A673 (cell line): ENCODE measurements at regions not wholly inside any gene's neighbourhood (a gene's known extent, or its start where the extent isn't known, plus 50 kb on each side); places are given as distances from the start of the nearest gene placed in this dataset.

ENCODE experiments used
- BruUV-seq: library from RNA; stranded (reverse); fragments of 400-500 nt; replicated peaks from 2 replicates; lab custom pipeline; 2021; lab: Mats Ljungman, UMichigan
- CTCF ChIA-PET: fragments of 300-600 bp; sonication (Branson Sonifier 250); formaldehyde crosslinking; loops from one replicate; lab custom pipeline; 2022; ENCODE audit warnings: antibody characterized with exemption; lab: Charles Lee
- POLR2A ChIA-PET: fragments of 300-600 bp; sonication (Branson Sonifier 250); formaldehyde crosslinking; loops from one replicate; lab custom pipeline; 2022; ENCODE audit warnings: antibody characterized with exemption; ENCODE audit not compliant: low non-redundant PET; lab: Charles Lee
- DNase-seq: peaks from one replicate; pipeline ENCODE4 v3.0.0-alpha.2; 2015; ENCODE audit warnings: low spot score
- H3K27ac ChIP-seq: fragments of 200-600 bp; sonication (generic); 2 replicates; pipeline ENCODE4 v1.5.1; 2016; ENCODE audit warnings: mixed run types, low read depth, mild to moderate bottlenecking, mixed read lengths, antibody characterized with exemption, low read length; ENCODE audit not compliant: poor library complexity, severe bottlenecking
- H3K27me3 ChIP-seq: fragments of 200-600 bp; sonication (generic); replicated peaks from 2 replicates; pipeline ENCODE4 v1.6.1; 2017; ENCODE audit warnings: mixed run types, low read depth, mild to moderate bottlenecking, mixed read lengths, antibody characterized with exemption, low read length; ENCODE audit not compliant: insufficient read depth, poor library complexity
- H3K36me3 ChIP-seq: fragments of 200-600 bp; sonication (generic); 2 replicates; pipeline ENCODE4 v1.6.1; 2016; ENCODE audit warnings: mixed run types, mild to moderate bottlenecking, mixed read lengths, antibody characterized with exemption, low read length; ENCODE audit not compliant: insufficient read depth, poor library complexity, severe bottlenecking
- H3K4me1 ChIP-seq: fragments of 200-600 bp; sonication (generic); 2 replicates; pipeline ENCODE4 v1.6.1; 2017; ENCODE audit warnings: mixed run types, mild to moderate bottlenecking, mixed read lengths, antibody characterized with exemption, low read length; ENCODE audit not compliant: insufficient read depth, poor library complexity, severe bottlenecking
- H3K4me3 ChIP-seq: fragments of 200-600 bp; sonication (generic); 2 replicates; pipeline ENCODE4 v1.5.1; 2016; ENCODE audit warnings: low read depth, mixed run types, mild to moderate bottlenecking, mixed read lengths, low read length; ENCODE audit not compliant: poor library complexity, severe bottlenecking
- H3K9me3 ChIP-seq: fragments of 200-600 bp; sonication (generic); 2 replicates; pipeline ENCODE4 v1.6.1; 2016; ENCODE audit warnings: mixed run types, low read depth, mild to moderate bottlenecking, mixed read lengths, antibody characterized with exemption, low read length; ENCODE audit not compliant: poor library complexity, severe bottlenecking
- EZH2 ChIP-seq: fragments of 200-600 bp; sonication (generic); IDR thresholded peaks from 2 replicates; pipeline ENCODE4 v1.6.1; 2017; ENCODE audit warnings: borderline replicate concordance, low read depth, mild to moderate bottlenecking, mixed read lengths, antibody characterized with exemption, low read length; ENCODE audit not compliant: poor library complexity, severe bottlenecking
- intact Hi-C: fragments of 100-400 bp; cut with micrococcal nuclease; formaldehyde crosslinking; loops from one replicate; pipeline ENCODE4 v1.10.0; 2022; ENCODE audit not compliant: unreplicated experiment
- TF ChIP-seq, protein P1 (sequence below): fragments of 300-800, 200-600 bp; sonication (generic); conservative IDR thresholded peaks from 2 replicates; pipeline ENCODE4 v1.5.1; 2017; ENCODE audit warnings: low read depth, mild to moderate bottlenecking, antibody characterized with exemption, low read length, moderate library complexity, mixed read lengths

- no TSS peak for BruUV-seq
- Histone ChIP-seq H3K27ac (no peak overlapping the region), H3K36me3 (no peaks in the 10 kb centered on the region), H3K9me3 (no peaks in the 10 kb centered on the region), H3K4me3 (no peak overlapping the region), H3K27me3 (no peaks in the 10 kb centered on the region), H3K4me1 (no peaks in the 10 kb centered on the region)
- no peak for DNase-seq
- ChIA-PET POLR2A (no interaction called here), CTCF (no interaction called here)
- no peak for TF ChIP-seq EZH2
- TF ChIP-seq, protein P1, sequence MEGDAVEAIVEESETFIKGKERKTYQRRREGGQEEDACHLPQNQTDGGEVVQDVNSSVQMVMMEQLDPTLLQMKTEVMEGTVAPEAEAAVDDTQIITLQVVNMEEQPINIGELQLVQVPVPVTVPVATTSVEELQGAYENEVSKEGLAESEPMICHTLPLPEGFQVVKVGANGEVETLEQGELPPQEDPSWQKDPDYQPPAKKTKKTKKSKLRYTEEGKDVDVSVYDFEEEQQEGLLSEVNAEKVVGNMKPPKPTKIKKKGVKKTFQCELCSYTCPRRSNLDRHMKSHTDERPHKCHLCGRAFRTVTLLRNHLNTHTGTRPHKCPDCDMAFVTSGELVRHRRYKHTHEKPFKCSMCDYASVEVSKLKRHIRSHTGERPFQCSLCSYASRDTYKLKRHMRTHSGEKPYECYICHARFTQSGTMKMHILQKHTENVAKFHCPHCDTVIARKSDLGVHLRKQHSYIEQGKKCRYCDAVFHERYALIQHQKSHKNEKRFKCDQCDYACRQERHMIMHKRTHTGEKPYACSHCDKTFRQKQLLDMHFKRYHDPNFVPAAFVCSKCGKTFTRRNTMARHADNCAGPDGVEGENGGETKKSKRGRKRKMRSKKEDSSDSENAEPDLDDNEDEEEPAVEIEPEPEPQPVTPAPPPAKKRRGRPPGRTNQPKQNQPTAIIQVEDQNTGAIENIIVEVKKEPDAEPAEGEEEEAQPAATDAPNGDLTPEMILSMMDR, result no peak
- intact Hi-C loops, result no loop called here
These were observed 183.5 kb downstream of the CAVIN4 start for GRCh38 chr9:100761276-100761802.

DNA sequence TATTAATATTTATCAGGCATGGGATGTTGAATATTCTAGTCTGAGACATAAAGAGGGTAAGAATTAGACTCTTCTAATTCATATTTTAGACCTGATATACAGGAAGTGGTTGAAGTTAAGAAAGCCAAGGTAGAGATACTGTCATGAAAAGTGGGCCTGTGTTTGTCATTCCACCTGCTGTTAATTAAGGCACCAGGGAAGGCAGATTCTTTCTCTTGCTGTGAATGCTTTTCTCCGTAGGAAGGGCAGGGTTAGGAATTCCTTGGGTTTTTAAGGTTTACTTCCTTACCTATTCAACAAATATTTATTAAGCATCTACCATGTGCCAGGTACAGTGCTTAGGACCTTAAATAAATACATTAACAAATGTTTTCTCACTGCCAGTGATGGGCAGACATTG, 196.4 kb downstream of the CAVIN4 start:
- ChIA-PET POLR2A (no interaction called here), CTCF (no interaction called here)
- no peak overlapping the region for H3K4me3 ChIP-seq
- no peak overlapping the region for H3K27ac ChIP-seq
- no peaks in the 10 kb centered on the region for H3K9me3 ChIP-seq
- intact Hi-C loops, result no loop called here
- BruUV-seq, result no TSS peak
- no peaks in the 10 kb centered on the region for H3K4me1 ChIP-seq
- H3K27me3 ChIP-seq, result peaks cover 10% of the 10 kb centered on the region
- no peaks in the 10 kb centered on the region for H3K36me3 ChIP-seq
- DNase-seq, result no peak
- no peak for TF ChIP-seq EZH2
- TF ChIP-seq, protein P1, result no peak

DNA sequence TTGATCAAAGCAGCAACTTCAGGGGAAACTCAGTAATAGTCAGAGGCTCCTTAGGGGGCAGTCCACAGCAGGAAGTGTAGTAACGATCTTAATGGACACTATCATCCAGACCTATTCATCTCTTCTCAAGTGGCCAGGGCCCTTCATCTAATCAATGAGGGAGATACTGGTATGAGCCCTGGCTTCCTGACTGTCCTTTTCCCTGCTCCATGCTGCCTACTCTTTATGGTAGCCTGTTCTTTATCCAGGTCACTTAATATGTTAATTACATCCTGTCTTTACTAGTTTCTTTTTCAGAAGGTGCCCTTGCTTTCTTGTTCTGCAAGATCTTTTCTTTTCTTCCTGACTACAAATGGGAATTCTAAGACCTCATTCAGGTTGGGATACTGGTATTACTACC, 197.1 kb downstream of the CAVIN4 start:
- Histone ChIP-seq H3K27ac (no peak overlapping the region), H3K27me3 (peaks cover 10% of the 10 kb centered on the region), H3K4me1 (no peaks in the 10 kb centered on the region), H3K36me3 (no peaks in the 10 kb centered on the region), H3K9me3 (no peaks in the 10 kb centered on the region), H3K4me3 (no peak overlapping the region)
- TF ChIP-seq EZH2, result no peak
- ChIA-PET POLR2A (no interaction called here), CTCF (no interaction called here)
- no TSS peak for BruUV-seq
- intact Hi-C loops, result no loop called here
- no peak for DNase-seq

DNA sequence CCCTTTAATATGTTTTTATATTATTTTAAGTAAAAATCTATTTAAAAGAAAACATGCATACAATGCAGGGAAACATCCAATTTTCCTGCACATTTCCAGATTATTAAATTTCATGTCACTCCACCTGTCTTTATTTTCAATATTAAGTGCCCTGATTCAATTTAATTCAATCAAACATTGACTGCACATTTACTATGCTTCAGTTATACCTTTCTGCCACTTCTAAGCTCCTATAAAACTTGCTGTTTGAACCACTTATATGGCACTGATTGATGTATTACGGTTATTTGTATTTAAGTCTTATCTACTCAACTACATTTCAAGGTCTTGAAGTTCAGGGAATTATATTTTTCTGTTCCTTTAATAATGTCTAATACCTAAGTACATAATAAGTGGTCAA, 198.0 kb downstream of the CAVIN4 start:
- no TSS peak for BruUV-seq
- intact Hi-C loops, result no loop called here
- Histone ChIP-seq H3K4me3 (no peak overlapping the region), H3K27me3 (peaks cover 10% of the 10 kb centered on the region), H3K9me3 (no peaks in the 10 kb centered on the region), H3K4me1 (no peaks in the 10 kb centered on the region), H3K27ac (no peak overlapping the region), H3K36me3 (no peaks in the 10 kb centered on the region)
- POLR2A ChIA-PET, result no interaction called here
- no peak for DNase-seq
- TF ChIP-seq, protein P1, result no peak
- TF ChIP-seq EZH2, result no peak
- CTCF ChIA-PET, result no interaction called here
